ENCODE measurements at regions not wholly inside any gene's neighbourhood (a gene's known extent, or its start where the extent isn't known, plus 50 kb on each side); places are given as distances from the start of the nearest gene placed in this dataset.

DNA sequence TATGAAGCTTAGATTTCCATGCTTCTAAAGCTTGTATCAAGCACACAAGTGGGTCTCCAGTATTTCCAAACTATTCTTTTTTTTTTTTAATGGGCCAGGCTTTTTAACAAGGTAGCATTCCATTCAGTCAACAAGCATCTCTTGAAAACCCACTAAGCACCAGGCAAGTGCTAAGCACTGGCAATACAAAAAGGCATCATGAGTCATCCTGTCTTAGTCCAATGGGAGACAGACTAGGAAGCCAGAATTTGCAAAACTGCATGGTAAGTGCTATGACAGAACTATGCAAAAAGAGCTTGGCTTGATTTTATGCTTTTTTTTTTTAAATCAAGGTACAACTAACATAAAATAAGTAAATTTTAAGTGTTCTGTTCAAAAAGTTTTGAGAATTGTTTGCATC lies 109.3 kb upstream of the DST start:
- TF ChIP-seq, protein P1, sequence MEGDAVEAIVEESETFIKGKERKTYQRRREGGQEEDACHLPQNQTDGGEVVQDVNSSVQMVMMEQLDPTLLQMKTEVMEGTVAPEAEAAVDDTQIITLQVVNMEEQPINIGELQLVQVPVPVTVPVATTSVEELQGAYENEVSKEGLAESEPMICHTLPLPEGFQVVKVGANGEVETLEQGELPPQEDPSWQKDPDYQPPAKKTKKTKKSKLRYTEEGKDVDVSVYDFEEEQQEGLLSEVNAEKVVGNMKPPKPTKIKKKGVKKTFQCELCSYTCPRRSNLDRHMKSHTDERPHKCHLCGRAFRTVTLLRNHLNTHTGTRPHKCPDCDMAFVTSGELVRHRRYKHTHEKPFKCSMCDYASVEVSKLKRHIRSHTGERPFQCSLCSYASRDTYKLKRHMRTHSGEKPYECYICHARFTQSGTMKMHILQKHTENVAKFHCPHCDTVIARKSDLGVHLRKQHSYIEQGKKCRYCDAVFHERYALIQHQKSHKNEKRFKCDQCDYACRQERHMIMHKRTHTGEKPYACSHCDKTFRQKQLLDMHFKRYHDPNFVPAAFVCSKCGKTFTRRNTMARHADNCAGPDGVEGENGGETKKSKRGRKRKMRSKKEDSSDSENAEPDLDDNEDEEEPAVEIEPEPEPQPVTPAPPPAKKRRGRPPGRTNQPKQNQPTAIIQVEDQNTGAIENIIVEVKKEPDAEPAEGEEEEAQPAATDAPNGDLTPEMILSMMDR (IDR thresholded peaks at IDR 0.05; ENCODE audit: borderline replicate concordance, insufficient read depth, low read depth, low read length) = no peak
- H3K4me3 ChIP-seq (ENCODE audit: low read depth, low read length) = no peak overlapping the region

DNA sequence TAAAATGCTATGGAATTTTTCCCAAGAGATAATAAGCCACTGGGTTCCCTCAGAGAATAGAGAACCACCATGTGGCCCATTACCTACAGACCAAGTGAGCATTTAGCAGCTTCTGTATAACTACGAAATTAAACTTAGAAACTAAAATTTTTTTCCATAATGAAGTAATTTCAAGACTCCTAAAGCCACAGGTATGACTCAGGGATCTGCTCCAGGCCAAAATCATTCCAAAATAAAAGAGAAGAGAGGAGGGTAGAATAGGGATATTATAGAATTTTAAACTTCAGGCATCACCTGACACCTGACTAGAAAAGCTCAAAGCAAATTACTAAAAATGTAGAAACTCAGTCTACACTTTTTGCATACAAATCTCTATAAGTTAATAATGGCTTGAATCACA lies 108.9 kb upstream of the DST start:
- TF ChIP-seq, protein P1 (IDR thresholded peaks at IDR 0.05; ENCODE audit: borderline replicate concordance, insufficient read depth, low read depth, low read length) = no peak
- H3K4me3 ChIP-seq (ENCODE audit: low read depth, low read length) = no peak overlapping the region

DNA sequence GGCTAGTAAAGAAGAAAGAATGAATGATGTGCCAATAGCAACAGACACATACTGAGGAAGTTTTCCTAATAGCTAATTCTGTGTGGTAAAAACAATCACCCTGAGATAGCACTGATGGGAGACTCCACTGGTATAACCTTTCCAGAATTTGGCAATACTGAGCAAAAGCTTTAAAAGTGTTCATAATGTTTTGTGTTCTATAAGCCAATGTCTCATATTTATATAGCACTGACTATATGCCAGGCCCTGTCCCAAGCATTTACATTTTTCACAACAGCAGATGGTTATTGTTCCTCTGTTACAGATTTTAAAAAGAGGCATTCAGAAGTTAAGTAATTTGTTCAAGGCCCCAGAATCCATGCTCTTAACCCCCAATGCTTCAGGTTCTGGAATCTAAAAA lies 108.0 kb upstream of the DST start:
- TF ChIP-seq, protein P1 (IDR thresholded peaks at IDR 0.05; ENCODE audit: borderline replicate concordance, insufficient read depth, low read depth, low read length) = no peak
- no peak overlapping the region for H3K4me3 ChIP-seq (ENCODE audit: low read depth, low read length)

DNA sequence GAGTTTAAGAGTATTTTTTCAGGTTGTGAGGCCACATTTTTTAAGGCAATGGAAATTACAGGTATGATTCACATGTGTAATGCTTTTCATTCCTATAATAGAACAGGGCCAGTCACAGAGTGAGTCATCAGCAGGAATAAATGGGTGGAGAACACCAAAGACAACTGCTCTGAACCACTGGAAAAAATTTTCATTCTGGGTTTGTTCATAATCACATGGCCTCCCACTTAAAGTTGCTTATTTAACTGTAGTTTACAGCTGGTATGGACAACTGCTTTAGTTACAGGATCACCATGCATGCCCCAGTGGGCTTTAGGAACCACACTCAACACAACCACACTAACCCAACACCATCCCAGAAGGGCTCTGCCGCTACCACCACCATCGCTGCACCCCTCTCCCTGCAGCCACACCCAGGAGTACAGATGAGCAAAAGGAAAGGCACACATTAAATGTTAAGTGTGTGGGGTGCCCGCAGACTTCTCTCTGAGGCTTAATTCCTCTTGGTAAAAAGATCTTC lies 107.0 kb upstream of the DST start:
- no peak overlapping the region for H3K4me3 ChIP-seq (ENCODE audit: low read depth, low read length)
- TF ChIP-seq, protein P1 (IDR thresholded peaks at IDR 0.05; ENCODE audit: borderline replicate concordance, insufficient read depth, low read depth, low read length) = no peak

DNA sequence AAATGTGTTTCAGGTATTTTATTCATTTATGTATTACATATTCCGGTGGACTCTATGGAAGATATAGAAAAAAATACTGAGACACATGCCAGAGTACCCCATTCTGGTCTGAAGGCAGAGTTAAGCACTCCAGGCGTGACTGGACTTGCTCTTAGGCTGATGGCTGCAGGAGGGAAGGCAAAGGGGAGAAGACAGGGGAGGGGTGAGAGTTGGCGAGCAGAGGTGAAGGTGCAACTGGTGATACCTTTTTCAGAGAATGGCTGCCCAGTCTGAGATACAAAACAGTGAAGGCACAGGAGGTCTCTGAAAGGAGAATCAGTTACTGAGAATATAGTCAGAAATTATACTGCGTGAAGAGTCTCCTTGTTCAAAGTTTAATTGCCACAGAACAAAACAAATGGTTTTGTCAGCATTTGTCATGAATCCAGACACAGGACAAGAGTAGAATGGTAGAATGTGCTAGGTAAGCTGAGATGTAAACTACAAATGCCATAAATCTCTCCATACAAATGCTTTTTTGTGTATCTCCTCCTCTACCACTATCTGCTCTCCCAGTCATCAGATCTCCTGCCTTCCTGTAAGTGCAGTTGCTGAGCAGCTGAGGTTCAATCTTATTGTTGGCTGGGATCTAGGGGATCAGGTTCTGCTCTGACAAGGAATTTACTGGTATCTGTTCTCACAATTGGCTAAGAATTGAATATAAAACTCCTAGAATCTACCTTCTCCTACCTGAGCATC lies 104.2 kb upstream of the DST start:
- TF ChIP-seq, protein P1 (IDR thresholded peaks at IDR 0.05; ENCODE audit: borderline replicate concordance, insufficient read depth, low read depth, low read length) = no peak
- H3K4me3 ChIP-seq (ENCODE audit: low read depth, low read length) = no peak overlapping the region

- no peak overlapping the region for H3K4me3 ChIP-seq (ENCODE audit: low read depth, low read length)
- TF ChIP-seq, protein P1 (IDR thresholded peaks at IDR 0.05; ENCODE audit: borderline replicate concordance, insufficient read depth, low read depth, low read length) = no peak
Measured at GRCh38 chr6:56745971-56746370, 103.3 kb upstream of the DST start.

DNA sequence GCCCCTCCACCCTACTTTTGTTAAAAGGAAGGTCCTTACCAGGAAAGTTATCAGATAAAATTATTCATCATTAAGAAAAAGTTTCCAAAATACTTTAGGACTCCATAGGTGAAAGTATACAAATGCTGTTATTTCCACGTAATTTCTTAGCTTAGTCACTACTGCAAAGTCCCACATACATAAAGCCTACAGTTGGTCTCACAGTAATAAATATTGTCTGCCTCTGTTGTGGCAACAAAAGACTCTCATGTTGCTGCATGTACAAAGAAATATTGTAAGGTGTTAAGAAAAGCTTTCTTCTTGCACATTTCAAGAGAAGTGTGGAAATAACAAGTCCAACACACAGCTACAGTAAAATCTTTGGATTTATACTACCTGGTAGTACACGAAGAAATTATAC lies 102.4 kb upstream of the DST start:
- TF ChIP-seq, protein P1 (IDR thresholded peaks at IDR 0.05; ENCODE audit: borderline replicate concordance, insufficient read depth, low read depth, low read length) = no peak
- H3K4me3 ChIP-seq (ENCODE audit: low read depth, low read length) = no peak overlapping the region

Data from GM12875 (cell line).